HCT116 (cell line): ENCODE measurements at regions not wholly inside any gene's neighbourhood (a gene's known extent, or its start where the extent isn't known, plus 50 kb on each side); places are given as distances from the start of the nearest gene placed in this dataset.

Experiments used
- ATAC-seq: fragments of 200-7000 bp; cut with Tn5 transposase; 2 replicates; pipeline ENCODE4 v1.9.1; 2020; ENCODE audit warnings: mild to moderate bottlenecking, moderate library complexity
- BruUV-seq: library from RNA; stranded (reverse); fragments of 400-500 nt; replicated peaks from 2 replicates; lab custom pipeline; 2021; lab: Mats Ljungman, UMichigan
- CTCF ChIA-PET: fragments of 300-600 bp; sonication (Branson Sonifier 250); formaldehyde crosslinking; loops from one replicate; lab custom pipeline; 2021; ENCODE audit warnings: antibody characterized with exemption; lab: Charles Lee
- POLR2A ChIA-PET: fragments of 300-600, 350-600 bp; sonication (Branson Sonifier 250); formaldehyde crosslinking; loops from one replicate; lab custom pipeline; 2021; ENCODE audit warnings: antibody characterized with exemption; lab: Charles Lee
- RAD21 ChIA-PET, 2 experiments: fragments of 300-600 bp; sonication (Branson Sonifier 250); formaldehyde crosslinking; loops; one replicate each; lab custom pipeline; 2023; ENCODE audit warnings: low total read pairs in 2 of 2; ENCODE audit not compliant: uncharacterized antibody in 2 of 2, unreplicated experiment in 2 of 2, low non-redundant PET in 1 of 2; lab: Charles Lee
- DNase-seq: peaks from one replicate; pipeline ENCODE4 v3.0.0-alpha.2; 2010; ENCODE audit warnings: low read depth, low spot score
- H2AFZ ChIP-seq: fragments of 200-600 bp; shearing (Covaris generic), sonication (generic); 2 replicates; pipeline ENCODE4 v1.6.1; 2017; ENCODE audit warnings: low read depth, mixed run types, mixed read lengths, antibody characterized with exemption, low read length; ENCODE audit not compliant: poor library complexity, severe bottlenecking
- H3K27ac ChIP-seq: 2 replicates; pipeline ENCODE4 v1.5.1; 2012; ENCODE audit warnings: low read depth, low read length
- H3K27me3 ChIP-seq: fragments of 200-600 bp; sonication (generic); 2 replicates; pipeline ENCODE4 v1.6.1; 2016; ENCODE audit warnings: mixed run types, low read length, mixed read lengths; ENCODE audit not compliant: insufficient read depth
- H3K36me3 ChIP-seq, 2 experiments: fragments of 200-500 bp in 1 of 2; fragments of 200-600 bp in 1 of 2; sonication (Bioruptor generic) in 1 of 2; sonication (generic) in 1 of 2; 2 replicates each; pipeline versions ENCODE4 v1.5.1 to v1.6.1; 2014 to 2016; ENCODE audit warnings: low read length in 2 of 2, inconsistent platforms in 1 of 2, mixed read lengths in 1 of 2, mixed run types in 1 of 2; ENCODE audit not compliant: insufficient read depth in 2 of 2, control insufficient read depth in 1 of 2
- H3K4me1 ChIP-seq, 2 experiments: fragments of 200-600 bp in 1 of 2; sonication (generic) in 1 of 2; 2 replicates each; pipeline versions ENCODE4 v1.5.1 to v1.6.1; 2012 to 2017; ENCODE audit warnings: low read length in 2 of 2, inconsistent platforms in 1 of 2, mild to moderate bottlenecking in 1 of 2, mixed read lengths in 1 of 2, mixed run types in 1 of 2, moderate library complexity in 1 of 2; ENCODE audit not compliant: insufficient read depth in 2 of 2, control insufficient read depth in 1 of 2
- H3K4me2 ChIP-seq: fragments of 200-600 bp; sonication (generic); 2 replicates; pipeline ENCODE4 v1.6.1; 2017; ENCODE audit warnings: mixed run types, low read length, mixed read lengths
- H3K4me3 ChIP-seq, 2 experiments: fragments of 200-600 bp in 1 of 2; sonication (generic) in 1 of 2; replicated peaks in 1 of 2; 2 replicates each; pipeline ENCODE4 v1.5.1; 2011 to 2016; ENCODE audit warnings: low read length in 2 of 2, control low read depth in 1 of 2, low read depth in 1 of 2, mild to moderate bottlenecking in 1 of 2, mixed read lengths in 1 of 2, mixed run types in 1 of 2
- H3K79me2 ChIP-seq: fragments of 200-600 bp; sonication (generic); 2 replicates; pipeline ENCODE4 v1.6.1; 2017; ENCODE audit warnings: mild to moderate bottlenecking, mixed run types, low read length, moderate library complexity, mixed read lengths; ENCODE audit not compliant: insufficient read depth
- H3K9ac ChIP-seq: fragments of 200-600 bp; sonication (generic); 2 replicates; pipeline ENCODE4 v1.6.1; 2016; ENCODE audit warnings: low read length, mixed read lengths
- H3K9me2 ChIP-seq: fragments of 200-600 bp; sonication (generic), shearing (Covaris generic); 2 replicates; pipeline ENCODE4 v1.6.1; 2017; ENCODE audit warnings: mixed run types, mild to moderate bottlenecking, moderate library complexity; ENCODE audit not compliant: insufficient read depth
- H3K9me3 ChIP-seq, 2 experiments: fragments of 200-500 bp in 1 of 2; fragments of 200-600 bp in 1 of 2; sonication (Bioruptor generic) in 1 of 2; sonication (generic) in 1 of 2; 2 replicates each; pipeline ENCODE4 v1.6.1; 2014 to 2017; ENCODE audit warnings: low read length in 2 of 2, mixed read lengths in 2 of 2, inconsistent platforms in 1 of 2, low read depth in 1 of 2, mild to moderate bottlenecking in 1 of 2, mixed run types in 1 of 2, moderate library complexity in 1 of 2; ENCODE audit not compliant: control insufficient read depth in 1 of 2, insufficient read depth in 1 of 2
- H4K20me1 ChIP-seq: fragments of 200-600 bp; sonication (generic), shearing (Covaris generic); 2 replicates; pipeline ENCODE4 v1.6.1; 2017; ENCODE audit warnings: mixed run types, mild to moderate bottlenecking, moderate library complexity; ENCODE audit not compliant: insufficient read depth
- CBX3 ChIP-seq: IDR thresholded peaks from 2 replicates; pipeline ENCODE4 v1.6.1; 2012; ENCODE audit warnings: low read depth
- CEBPB ChIP-seq: IDR thresholded peaks from 2 replicates; pipeline ENCODE4 v1.6.1; 2012; ENCODE audit warnings: low read depth
- EGR1 ChIP-seq: IDR thresholded peaks from 2 replicates; pipeline ENCODE4 v1.6.1; 2012; ENCODE audit warnings: low read depth
- ELF1 ChIP-seq: IDR thresholded peaks from 2 replicates; pipeline ENCODE4 v1.6.1; 2012; ENCODE audit warnings: low read depth, borderline replicate concordance
- EZH2phosphoT487 ChIP-seq: fragments of 200-600 bp; IDR thresholded peaks from 2 replicates; pipeline ENCODE4 v1.6.1; 2018; ENCODE audit warnings: antibody characterized with exemption, borderline replicate concordance
- FOSL1 ChIP-seq: IDR thresholded peaks from 2 replicates; pipeline ENCODE4 v1.6.1; 2012; ENCODE audit warnings: low read depth
- JUND ChIP-seq: IDR thresholded peaks from 2 replicates; pipeline ENCODE4 v1.6.1; 2012
- MAX ChIP-seq: IDR thresholded peaks from 2 replicates; pipeline ENCODE4 v1.6.1; 2012
- POLR2A ChIP-seq: IDR thresholded peaks from 2 replicates; pipeline ENCODE4 v1.7.0; 2011; ENCODE audit warnings: borderline replicate concordance; ENCODE audit not compliant: insufficient read depth, insufficient read length; ENCODE audit errors: extremely low read depth
- RAD21 ChIP-seq: IDR thresholded peaks from 2 replicates; pipeline ENCODE4 v1.6.1; 2012; ENCODE audit warnings: low read depth, mild to moderate bottlenecking
- REST ChIP-seq: IDR thresholded peaks from 2 replicates; pipeline ENCODE4 v1.6.1; 2012; ENCODE audit warnings: low read depth
- SP1 ChIP-seq: IDR thresholded peaks from 2 replicates; pipeline ENCODE4 v1.6.1; 2012; ENCODE audit warnings: low read depth
- YY1 ChIP-seq: IDR thresholded peaks from 2 replicates; pipeline ENCODE4 v1.6.1; 2011; ENCODE audit warnings: low read length, low read depth, moderate library complexity, mild to moderate bottlenecking; ENCODE audit not compliant: insufficient replicate concordance; ENCODE audit errors: extremely low read depth
- ZBTB33 ChIP-seq: IDR thresholded peaks from 2 replicates; pipeline ENCODE4 v1.6.1; 2011; ENCODE audit warnings: mild to moderate bottlenecking, low read length, moderate library complexity; ENCODE audit not compliant: insufficient replicate concordance; ENCODE audit errors: extremely low read depth
- ZNF274 ChIP-seq: fragments of 200-500 bp; sonication (Bioruptor generic); IDR thresholded peaks from 2 replicates; pipeline ENCODE4 v1.6.1; 2014; ENCODE audit warnings: mild to moderate bottlenecking, low read depth, low read length, inconsistent platforms
- intact Hi-C: fragments of 100-400 bp; cut with micrococcal nuclease; formaldehyde crosslinking; loops from 2 replicates; pipeline ENCODE4 v1.10.0; 2022

GRCh38 chr4:124019749-124020549 lies 623.4 kb downstream of the SPRY1 start:
- ChIA-PET RAD21 (no interaction called here), POLR2A (no interaction called here), CTCF (no interaction called here)
- no peak overlapping the region for H3K9ac ChIP-seq
- H3K4me3 ChIP-seq, result no peak overlapping the region
- H3K4me1 ChIP-seq, result no peaks in the 10 kb centered on the region
- H3K36me3 ChIP-seq, result no peaks in the 10 kb centered on the region
- ATAC-seq (no peak), DNase-seq (no peak)
- no peak overlapping the region for H2AFZ ChIP-seq
- H3K27me3 ChIP-seq, result no peaks in the 10 kb centered on the region
- no peak overlapping the region for H3K4me2 ChIP-seq
- intact Hi-C loops, result no loop called here
- H4K20me1 ChIP-seq, result no peaks in the 10 kb centered on the region
- no peaks in the 10 kb centered on the region for H3K9me3 ChIP-seq
- no TSS peak for BruUV-seq
- H3K9me2 ChIP-seq, result no peaks in the 10 kb centered on the region
- TF ChIP-seq SP1 (no peak), MAX (no peak), ZNF274 (no peak), JUND (no peak), FOSL1 (no peak), CEBPB (no peak), YY1 (no peak), REST (no peak), ZBTB33 (no peak), EGR1 (no peak), POLR2A (no peak), RAD21 (no peak), EZH2phosphoT487 (no peak), ELF1 (no peak), CBX3 (no peak)
- no peaks in the 10 kb centered on the region for H3K79me2 ChIP-seq
- H3K27ac ChIP-seq, result no peak overlapping the region
